T-cell (primary cell): ENCODE measurements at regions not wholly inside any gene's neighbourhood (a gene's known extent, or its start where the extent isn't known, plus 50 kb on each side); places are given as distances from the start of the nearest gene placed in this dataset.

Source experiments
- ATAC-seq, 4 experiments: fragments of 200-7000 bp in 3 of 4; fragments of 150-1000 bp in 1 of 4; cut with Tn5 transposase; replicated peaks in 1 of 4; 1 replicate in 3 of 4; 2 replicates in 1 of 4; pipeline ENCODE4 v1.10.0; 2021; ENCODE audit warnings: moderate library complexity in 3 of 4, mild to moderate bottlenecking in 2 of 4, moderate number of reproducible peaks in 1 of 4
- CTCF ChIA-PET, 2 donors: fragments of 300-600 bp; sonication (Branson Sonifier 250); formaldehyde crosslinking; loops; one replicate each; lab custom pipeline; 2022; ENCODE audit warnings: antibody characterized with exemption in 2 of 2; lab: Charles Lee
- POLR2A ChIA-PET, 2 donors: fragments of 300-600 bp; sonication (Branson Sonifier 250); formaldehyde crosslinking; loops; one replicate each; lab custom pipeline; 2022; ENCODE audit warnings: antibody characterized with exemption in 2 of 2; lab: Charles Lee
- DNase-seq, 35 experiments: peaks; one replicate each; pipeline versions ENCODE4 v3.0.0 to v3.0.0-alpha.2; 2013 to 2023
- H3K27ac ChIP-seq: one replicate; pipeline ENCODE4 v1.5.1; 2013; ENCODE audit warnings: low read length
- H3K27me3 ChIP-seq, 2 experiments: replicated peaks in 1 of 2; 1 replicate in 1 of 2; 2 replicates in 1 of 2; pipeline versions ENCODE4 v1.6.1 to v1.7.0; 2013; ENCODE audit warnings: low read length in 1 of 2, mixed read lengths in 1 of 2; ENCODE audit not compliant: control insufficient read depth in 2 of 2, insufficient read depth in 2 of 2; ENCODE audit errors: extremely low read depth in 1 of 2
- H3K36me3 ChIP-seq, 2 donors: 1 replicate in 1 of 2; 2 replicates in 1 of 2; pipeline versions ENCODE4 v1.6.1 to v1.7.0; 2013; ENCODE audit warnings: low read length in 1 of 2; ENCODE audit not compliant: control insufficient read depth in 2 of 2, insufficient read depth in 1 of 2; ENCODE audit errors: extremely low read depth in 1 of 2
- H3K4me1 ChIP-seq, 2 experiments: 1 replicate in 1 of 2; 2 replicates in 1 of 2; pipeline versions ENCODE4 v1.6.1 to v1.7.0; 2013; ENCODE audit warnings: low read length in 2 of 2, mixed read lengths in 1 of 2; ENCODE audit not compliant: insufficient read depth in 2 of 2, control insufficient read depth in 1 of 2; ENCODE audit errors: extremely low read depth in 1 of 2
- H3K4me3 ChIP-seq, 2 donors: 1 replicate in 1 of 2; 2 replicates in 1 of 2; pipeline versions ENCODE4 v1.5.1 to v1.7.0; 2013; ENCODE audit warnings: mild to moderate bottlenecking in 2 of 2, low read length in 1 of 2, moderate library complexity in 1 of 2; ENCODE audit not compliant: control insufficient read depth in 1 of 2; ENCODE audit errors: extremely low read depth in 1 of 2
- H3K9me3 ChIP-seq: 2 replicates; pipeline ENCODE4 v1.7.0; 2013
- H3K27ac Mint-ChIP-seq, 2 donors: one replicate each; pipeline ENCODE4 v1.8.0; 2020 to 2021; ENCODE audit warnings: mild to moderate bottlenecking in 2 of 2, mixed read lengths in 2 of 2
- H3K27me3 Mint-ChIP-seq, 2 donors: one replicate each; pipeline ENCODE4 v1.8.0; 2021 to 2022; ENCODE audit warnings: mixed read lengths in 2 of 2
- H3K36me3 Mint-ChIP-seq: one replicate; pipeline ENCODE4 v1.8.0; 2021; ENCODE audit warnings: mixed read lengths
- H3K4me1 Mint-ChIP-seq, 3 donors: one replicate each; pipeline ENCODE4 v1.8.0; 2020 to 2022; ENCODE audit warnings: mixed read lengths in 3 of 3, mild to moderate bottlenecking in 1 of 3
- H3K4me3 Mint-ChIP-seq, 3 donors: one replicate each; pipeline ENCODE4 v1.8.0; 2020 to 2022; ENCODE audit warnings: mild to moderate bottlenecking in 3 of 3, mixed read lengths in 3 of 3, moderate library complexity in 3 of 3
- H3K9me3 Mint-ChIP-seq, 3 donors: one replicate each; pipeline ENCODE4 v1.8.0; 2020 to 2022; ENCODE audit warnings: mixed read lengths in 3 of 3
- WGBS: methylation state at CpG from one replicate; pipeline ENCODE4 v1.1.5; 2013; ENCODE audit warnings: missing lambda C conversion rate; ENCODE audit not compliant: insufficient coverage; 5-methylcytosine and 5-hydroxymethylcytosine counted together

DNA sequence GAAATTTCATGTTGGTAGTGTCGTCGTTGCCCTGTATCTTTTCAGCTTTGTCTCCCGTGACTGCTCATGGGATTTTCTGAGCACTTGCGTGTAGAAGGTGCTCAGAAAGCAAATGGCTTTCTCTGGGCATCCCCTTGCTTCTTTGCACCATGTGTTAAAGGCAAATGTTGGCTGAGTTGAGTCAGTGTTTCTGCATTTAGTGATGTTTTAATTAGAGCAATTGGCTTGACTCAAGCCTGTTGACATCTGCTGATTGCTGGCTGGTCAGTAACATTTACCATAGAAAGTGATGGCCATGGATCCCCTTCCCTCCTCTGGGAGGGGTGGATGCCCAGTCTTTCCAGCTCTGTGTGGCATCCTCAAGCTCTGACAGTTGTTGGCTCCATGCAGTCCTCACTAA, 187.2 kb upstream of the MPHOSPH6 start:
- CTCF ChIA-PET = no interaction called here
- ATAC-seq (no peak), DNase-seq (no peak)
- no peaks in the 10 kb centered on the region for H3K27me3 ChIP-seq
- no peaks in the 10 kb centered on the region for H3K36me3 ChIP-seq
- no peak overlapping the region for H3K27ac ChIP-seq
- no peak overlapping the region for H3K4me3 ChIP-seq
- no peak overlapping the region for H3K4me3 Mint-ChIP-seq
- no peaks in the 10 kb centered on the region for H3K4me1 Mint-ChIP-seq
- no peaks in the 10 kb centered on the region for H3K4me1 ChIP-seq
- POLR2A ChIA-PET = no interaction called here
- H3K9me3 Mint-ChIP-seq = peaks cover 0 to 7% (median 0%) of the 10 kb centered on the region in 3 donors
- no peaks in the 10 kb centered on the region for H3K36me3 Mint-ChIP-seq
- H3K27me3 Mint-ChIP-seq = peaks cover 5 to 17% of the 10 kb centered on the region in 2 donors
- no CpG with 5 or more reads among the region's 4 CpGs for WGBS
- no peak overlapping the region for H3K27ac Mint-ChIP-seq
- no peaks in the 10 kb centered on the region for H3K9me3 ChIP-seq

DNA sequence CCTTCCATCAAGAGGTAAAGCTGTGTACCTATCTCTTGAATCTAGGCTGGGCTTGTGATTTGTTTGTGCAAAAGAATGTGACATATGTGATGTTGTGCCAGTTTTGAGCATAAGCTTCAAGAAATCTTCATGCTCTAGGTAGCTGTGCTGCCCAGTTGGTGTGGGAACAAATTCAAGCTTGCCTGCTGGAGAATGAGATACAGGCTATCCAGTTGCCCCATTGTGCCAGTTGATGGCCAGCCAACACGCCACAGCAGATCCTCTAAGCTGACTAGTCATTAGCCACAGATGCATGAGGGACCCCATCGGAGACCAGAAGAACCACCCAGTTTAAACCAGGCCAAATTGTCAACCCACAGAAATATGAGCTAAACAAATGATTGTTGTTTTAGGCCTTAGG, 180.5 kb upstream of the MPHOSPH6 start:
- Mint-ChIP-seq H3K4me1 (no peaks in the 10 kb centered on the region), H3K27ac (no peak overlapping the region), H3K9me3 (peaks cover 0 to 5% (median 0%) of the 10 kb centered on the region in 3 donors), H3K36me3 (no peaks in the 10 kb centered on the region), H3K4me3 (no peak overlapping the region), H3K27me3 (peaks cover 0 to 11% of the 10 kb centered on the region in 2 donors)
- H3K27me3 ChIP-seq = no peaks in the 10 kb centered on the region
- no peak overlapping the region for H3K27ac ChIP-seq
- CTCF ChIA-PET = interaction anchor here in 1 of 2 donors (0.7 kb wide), 1 partner anchor 272 kb away, joined by 3 read pairs; no protein-coding TSS in a partner anchor
- POLR2A ChIA-PET = interaction anchor here in 1 of 2 donors (0.7 kb wide), 1 partner anchor 645 kb away, joined by 3 read pairs; no protein-coding TSS in a partner anchor
- ATAC-seq (no peak), DNase-seq (no peak)
- 83% methylated on average over 1 of the region's 2 CpGs for WGBS
- no peak overlapping the region for H3K4me3 ChIP-seq
- no peaks in the 10 kb centered on the region for H3K9me3 ChIP-seq
- no peaks in the 10 kb centered on the region for H3K36me3 ChIP-seq
- no peaks in the 10 kb centered on the region for H3K4me1 ChIP-seq

DNA sequence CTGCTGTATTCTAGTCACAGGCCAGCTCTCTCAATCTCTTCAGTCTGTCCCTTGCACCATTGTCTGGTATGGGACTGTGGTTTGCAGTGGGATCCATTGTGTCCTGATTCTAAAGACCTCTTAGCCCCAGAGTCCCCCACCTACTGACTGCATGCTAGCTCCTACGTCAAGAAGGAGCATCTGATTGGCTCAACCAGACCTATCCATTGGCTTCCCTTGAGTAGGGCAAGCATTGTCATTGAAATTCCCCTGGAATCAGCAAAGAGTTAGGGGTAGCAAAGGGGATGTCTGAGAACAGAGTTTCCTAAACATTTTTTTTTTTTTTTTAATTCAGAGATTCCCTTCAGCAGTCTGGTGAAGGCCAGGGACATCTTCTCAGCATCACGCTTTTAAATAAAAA, 175.3 kb upstream of the MPHOSPH6 start:
- peaks cover 5 to 30% of the 10 kb centered on the region in 2 donors for H3K27me3 Mint-ChIP-seq
- no peak for ATAC-seq
- ChIA-PET CTCF (no interaction called here), POLR2A (no interaction called here)
- no peaks in the 10 kb centered on the region for H3K4me1 Mint-ChIP-seq
- Histone ChIP-seq H3K4me1 (no peaks in the 10 kb centered on the region), H3K4me3 (no peak overlapping the region), H3K36me3 (no peaks in the 10 kb centered on the region), H3K27me3 (peaks cover 0 to 5% of the 10 kb centered on the region in 2 experiments), H3K27ac (no peak overlapping the region), H3K9me3 (no peaks in the 10 kb centered on the region)
- no peak overlapping the region for H3K4me3 Mint-ChIP-seq
- peaks cover 0 to 5% (median 4%) of the 10 kb centered on the region in 3 donors for H3K9me3 Mint-ChIP-seq
- no peaks in the 10 kb centered on the region for H3K36me3 Mint-ChIP-seq
- H3K27ac Mint-ChIP-seq = no peak overlapping the region
- no peak for DNase-seq
- WGBS = no CpG with 5 or more reads among the region's 2 CpGs

DNA sequence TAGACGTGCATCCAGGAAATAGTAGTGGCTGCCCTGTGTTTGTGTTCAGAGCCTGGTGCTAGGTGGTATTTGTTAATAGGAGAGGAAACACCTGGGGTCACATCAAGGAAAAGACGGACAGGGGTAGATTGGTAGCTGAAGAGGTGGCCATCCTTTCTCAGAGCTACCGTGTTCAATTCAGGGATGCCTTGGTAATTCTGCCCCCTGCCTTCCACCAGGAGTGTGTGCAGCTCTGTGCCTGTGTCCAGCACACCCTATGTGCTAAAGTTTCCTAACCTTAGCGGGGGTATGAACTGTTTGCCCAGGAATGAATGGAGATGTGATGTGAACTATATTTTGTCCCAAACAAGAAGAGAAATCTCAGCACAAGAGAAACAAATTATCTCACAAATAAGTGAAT, 174.1 kb upstream of the MPHOSPH6 start:
- H3K4me3 ChIP-seq = no peak overlapping the region
- WGBS = 42% methylated on average over 2 of the region's 4 CpGs
- H3K9me3 ChIP-seq = no peaks in the 10 kb centered on the region
- Mint-ChIP-seq H3K4me3 (no peak overlapping the region), H3K4me1 (no peaks in the 10 kb centered on the region), H3K36me3 (no peaks in the 10 kb centered on the region), H3K9me3 (peaks cover 0 to 4% (median under 1%) of the 10 kb centered on the region in 3 donors), H3K27me3 (peaks cover 11 to 35% of the 10 kb centered on the region in 2 donors), H3K27ac (no peak overlapping the region)
- peaks cover 0 to 5% of the 10 kb centered on the region in 2 experiments for H3K27me3 ChIP-seq
- no peak overlapping the region for H3K27ac ChIP-seq
- no peaks in the 10 kb centered on the region for H3K36me3 ChIP-seq
- CTCF ChIA-PET = no interaction called here
- ATAC-seq (no peak), DNase-seq (no peak)
- no peaks in the 10 kb centered on the region for H3K4me1 ChIP-seq
- POLR2A ChIA-PET = no interaction called here

DNA sequence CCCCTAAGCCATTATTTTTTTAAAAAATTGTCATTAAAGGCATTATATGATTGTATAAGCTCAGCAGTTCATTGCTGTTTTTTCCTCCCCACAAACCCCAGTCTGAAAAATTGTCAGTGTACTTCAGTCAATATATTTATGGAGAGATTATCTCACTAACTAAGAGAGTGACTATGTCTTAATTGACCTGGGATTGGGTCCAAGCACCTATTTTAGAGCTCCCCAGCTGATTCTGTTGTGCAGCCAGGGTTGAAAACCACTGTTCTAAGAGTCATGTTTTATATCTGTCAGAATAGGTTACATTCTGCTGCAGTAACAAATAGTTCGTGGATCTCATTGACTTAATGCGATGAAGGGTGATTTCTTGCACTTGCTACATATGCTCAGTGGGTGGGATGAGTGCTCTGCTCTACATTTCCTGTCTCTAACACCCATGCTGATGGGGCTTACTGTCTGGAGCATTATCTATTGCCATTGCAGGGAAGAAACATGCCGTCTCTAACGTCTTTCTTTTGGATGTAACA, 171.2 kb upstream of the MPHOSPH6 start:
- Mint-ChIP-seq H3K4me1 (no peaks in the 10 kb centered on the region), H3K9me3 (peaks cover 0 to 4% (median 0%) of the 10 kb centered on the region in 3 donors), H3K27ac (no peak overlapping the region), H3K27me3 (peaks cover 20 to 39% of the 10 kb centered on the region in 2 donors), H3K4me3 (no peak overlapping the region), H3K36me3 (no peaks in the 10 kb centered on the region)
- ChIA-PET CTCF (no interaction called here), POLR2A (no interaction called here)
- ATAC-seq (no peak), DNase-seq (no peak)
- H3K36me3 ChIP-seq = no peaks in the 10 kb centered on the region
- no peaks in the 10 kb centered on the region for H3K4me1 ChIP-seq
- no peaks in the 10 kb centered on the region for H3K9me3 ChIP-seq
- H3K27me3 ChIP-seq = peaks cover 0 to 8% of the 10 kb centered on the region in 2 experiments
- H3K27ac ChIP-seq = no peak overlapping the region
- H3K4me3 ChIP-seq = no peak overlapping the region
- WGBS = 68% methylated on average over 3 of the region's 4 CpGs

DNA sequence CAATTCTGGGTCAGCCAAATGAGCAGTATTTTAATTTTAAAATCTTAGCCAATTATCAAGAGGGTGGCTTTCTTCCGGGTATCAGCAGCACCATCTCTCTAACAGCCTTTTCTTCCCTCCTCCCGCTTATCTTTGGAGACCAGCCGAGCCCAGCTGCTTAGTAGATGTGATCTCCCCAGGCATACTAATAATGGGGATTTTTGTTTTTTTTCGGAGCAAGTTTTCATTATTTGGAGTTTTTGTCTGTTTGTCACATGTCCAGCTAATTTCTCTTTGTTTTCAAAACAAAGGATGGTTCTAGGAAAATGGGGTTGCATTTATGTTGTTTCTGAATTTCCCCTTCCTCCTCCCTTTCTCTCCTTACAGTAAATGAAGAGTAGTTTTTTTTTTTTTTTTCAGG, 170.5 kb upstream of the MPHOSPH6 start:
- ATAC-seq = no peak
- no peak overlapping the region for H3K4me3 ChIP-seq
- no peaks in the 10 kb centered on the region for H3K9me3 ChIP-seq
- Mint-ChIP-seq H3K4me1 (no peaks in the 10 kb centered on the region), H3K9me3 (peaks cover 0 to 4% (median 0%) of the 10 kb centered on the region in 3 donors), H3K27me3 (peaks cover 24 to 45% of the 10 kb centered on the region in 2 donors), H3K36me3 (no peaks in the 10 kb centered on the region), H3K27ac (no peak overlapping the region), H3K4me3 (no peak overlapping the region)
- DNase-seq = no peak
- H3K27me3 ChIP-seq = peaks cover 0 to 8% of the 10 kb centered on the region in 2 experiments
- H3K36me3 ChIP-seq = no peaks in the 10 kb centered on the region
- WGBS = no CpG with 5 or more reads among the region's 4 CpGs
- CTCF ChIA-PET = no interaction called here
- no peak overlapping the region for H3K27ac ChIP-seq
- POLR2A ChIA-PET = no interaction called here
- H3K4me1 ChIP-seq = no peaks in the 10 kb centered on the region
